ENCODE measurements at regions not wholly inside any gene's neighbourhood (a gene's known extent, or its start where the extent isn't known, plus 50 kb on each side); places are given as distances from the start of the nearest gene placed in this dataset.

DNA sequence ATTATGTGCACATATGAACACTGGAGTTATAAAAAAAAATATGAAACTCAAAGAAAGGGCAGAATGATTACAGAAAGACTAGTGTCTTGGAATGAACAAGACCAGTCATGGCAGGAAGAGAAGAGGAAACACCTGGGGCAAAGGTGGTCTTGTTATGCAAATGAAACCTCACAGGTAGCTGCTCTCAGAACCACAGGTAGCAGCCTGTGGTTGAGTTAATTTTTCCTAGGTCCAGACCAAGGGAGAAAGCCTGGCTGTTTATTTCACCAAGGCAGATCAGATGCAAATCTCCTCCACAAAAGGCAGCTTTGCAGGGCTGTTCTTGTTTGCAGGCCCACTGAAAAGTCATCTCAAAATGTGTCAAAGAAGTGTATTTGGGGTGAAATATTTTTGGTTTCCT lies 785.8 kb downstream of the RNF144A start:
- H3K27me3 Mint-ChIP-seq, result no peaks in the 10 kb centered on the region
- H3K4me1 Mint-ChIP-seq (ENCODE audit: unreplicated experiment), result peaks cover 30% of the 10 kb centered on the region
- no peaks in the 10 kb centered on the region for H3K9me3 Mint-ChIP-seq
- no peak for DNase-seq (ENCODE audit: extremely low spot score, unreplicated experiment)
- no peaks in the 10 kb centered on the region for H3K36me3 Mint-ChIP-seq
- no peak overlapping the region for H3K27ac Mint-ChIP-seq
- TF ChIP-seq, protein P1, sequence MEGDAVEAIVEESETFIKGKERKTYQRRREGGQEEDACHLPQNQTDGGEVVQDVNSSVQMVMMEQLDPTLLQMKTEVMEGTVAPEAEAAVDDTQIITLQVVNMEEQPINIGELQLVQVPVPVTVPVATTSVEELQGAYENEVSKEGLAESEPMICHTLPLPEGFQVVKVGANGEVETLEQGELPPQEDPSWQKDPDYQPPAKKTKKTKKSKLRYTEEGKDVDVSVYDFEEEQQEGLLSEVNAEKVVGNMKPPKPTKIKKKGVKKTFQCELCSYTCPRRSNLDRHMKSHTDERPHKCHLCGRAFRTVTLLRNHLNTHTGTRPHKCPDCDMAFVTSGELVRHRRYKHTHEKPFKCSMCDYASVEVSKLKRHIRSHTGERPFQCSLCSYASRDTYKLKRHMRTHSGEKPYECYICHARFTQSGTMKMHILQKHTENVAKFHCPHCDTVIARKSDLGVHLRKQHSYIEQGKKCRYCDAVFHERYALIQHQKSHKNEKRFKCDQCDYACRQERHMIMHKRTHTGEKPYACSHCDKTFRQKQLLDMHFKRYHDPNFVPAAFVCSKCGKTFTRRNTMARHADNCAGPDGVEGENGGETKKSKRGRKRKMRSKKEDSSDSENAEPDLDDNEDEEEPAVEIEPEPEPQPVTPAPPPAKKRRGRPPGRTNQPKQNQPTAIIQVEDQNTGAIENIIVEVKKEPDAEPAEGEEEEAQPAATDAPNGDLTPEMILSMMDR (conservative IDR thresholded peaks at IDR 0.05), result no peak
- H3K4me3 Mint-ChIP-seq, result no peak overlapping the region

DNA sequence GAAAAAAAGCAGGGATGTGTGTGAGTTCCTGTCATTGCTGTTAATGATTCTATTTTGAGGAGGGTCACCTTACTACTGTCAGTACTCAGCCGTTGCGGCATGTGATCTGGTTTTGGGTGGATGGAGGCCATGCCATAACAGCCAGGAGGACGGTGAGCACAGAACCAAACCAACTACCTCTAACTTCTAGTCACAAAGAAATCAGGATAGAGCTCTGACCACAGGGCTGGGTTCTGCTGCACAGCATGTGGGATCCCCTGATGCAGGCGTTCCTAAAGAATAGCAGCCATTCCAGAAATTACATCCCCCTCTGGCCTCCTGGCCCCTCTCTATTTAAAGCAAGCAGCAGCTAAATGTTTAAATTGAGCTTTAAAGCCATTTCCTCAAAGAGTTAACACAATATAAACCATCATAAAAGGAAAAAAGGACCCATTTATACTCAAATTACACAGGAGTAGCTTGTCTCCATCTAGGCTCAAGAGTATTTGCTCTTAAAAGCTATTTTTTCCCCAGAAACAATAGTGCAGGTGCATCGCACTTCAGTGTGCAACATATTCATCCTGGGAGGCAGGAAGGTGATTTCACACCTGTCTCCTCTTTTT lies 786.4 kb downstream of the RNF144A start:
- DNase-seq (ENCODE audit: extremely low spot score, unreplicated experiment), result no peak
- Mint-ChIP-seq H3K27me3 (no peaks in the 10 kb centered on the region), H3K9me3 (no peaks in the 10 kb centered on the region), H3K4me3 (no peak overlapping the region), H3K27ac (no peak overlapping the region), H3K36me3 (no peaks in the 10 kb centered on the region), H3K4me1 (ENCODE audit: unreplicated experiment) (peaks cover 30% of the 10 kb centered on the region)
- TF ChIP-seq, protein P1 (conservative IDR thresholded peaks at IDR 0.05), result no peak

DNA sequence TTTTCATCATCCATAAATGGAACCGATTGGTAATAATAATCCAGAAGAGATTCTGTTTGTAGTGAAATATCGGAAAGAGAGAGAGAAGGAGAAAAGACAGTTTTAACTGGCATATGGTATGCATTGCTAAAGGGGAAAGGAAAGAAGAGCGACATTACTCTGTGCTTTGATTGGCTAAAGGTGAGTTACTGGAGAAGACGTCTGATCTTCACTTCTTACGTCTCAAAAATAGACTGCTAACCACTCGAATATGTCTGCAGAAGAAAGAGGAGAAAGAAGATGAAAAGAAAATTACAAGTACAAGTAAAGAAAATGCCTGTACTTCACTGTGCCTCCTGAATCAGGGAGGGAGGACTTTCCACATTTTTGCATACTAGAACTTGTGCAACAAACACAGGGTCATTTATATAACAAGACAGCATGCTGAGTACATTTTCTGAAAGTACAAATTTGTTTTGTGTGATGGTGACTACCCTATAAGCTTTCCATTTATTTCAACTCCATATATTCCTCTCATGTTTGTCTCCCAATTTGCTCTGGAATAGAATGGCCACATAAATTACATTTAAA lies 787.2 kb downstream of the RNF144A start:
- no peak overlapping the region for H3K4me3 Mint-ChIP-seq
- H3K9me3 Mint-ChIP-seq, result no peaks in the 10 kb centered on the region
- peaks cover 30% of the 10 kb centered on the region for H3K4me1 Mint-ChIP-seq (ENCODE audit: unreplicated experiment)
- no peaks in the 10 kb centered on the region for H3K36me3 Mint-ChIP-seq
- DNase-seq (ENCODE audit: extremely low spot score, unreplicated experiment), result no peak
- H3K27ac Mint-ChIP-seq, result no peak overlapping the region
- H3K27me3 Mint-ChIP-seq, result no peaks in the 10 kb centered on the region
- TF ChIP-seq, protein P1 (conservative IDR thresholded peaks at IDR 0.05), result peak; percentile 32

DNA sequence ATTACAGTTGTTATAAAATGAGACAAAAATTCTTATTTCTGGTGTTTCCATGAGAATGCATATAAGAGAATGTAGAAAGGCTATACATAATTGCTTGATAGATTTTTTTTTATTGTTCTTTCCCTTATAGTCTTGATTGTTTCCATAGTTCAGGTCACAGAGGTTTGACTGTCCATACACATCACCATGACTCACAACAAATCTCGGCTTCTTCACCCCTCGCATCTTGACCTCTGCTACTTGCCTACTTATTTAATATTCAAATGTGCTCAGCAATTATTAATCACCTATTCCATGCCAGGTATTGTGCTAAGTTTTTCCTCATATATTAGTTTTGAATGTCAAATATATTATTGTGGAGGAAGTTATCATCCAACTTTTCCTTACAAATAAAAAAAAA lies 789.6 kb downstream of the RNF144A start:
- Mint-ChIP-seq H3K9me3 (no peaks in the 10 kb centered on the region), H3K36me3 (no peaks in the 10 kb centered on the region), H3K4me1 (ENCODE audit: unreplicated experiment) (peaks cover 27% of the 10 kb centered on the region), H3K4me3 (no peak overlapping the region), H3K27me3 (no peaks in the 10 kb centered on the region), H3K27ac (no peak overlapping the region)
- no peak for DNase-seq (ENCODE audit: extremely low spot score, unreplicated experiment)
- TF ChIP-seq, protein P1 (conservative IDR thresholded peaks at IDR 0.05), result no peak

DNA sequence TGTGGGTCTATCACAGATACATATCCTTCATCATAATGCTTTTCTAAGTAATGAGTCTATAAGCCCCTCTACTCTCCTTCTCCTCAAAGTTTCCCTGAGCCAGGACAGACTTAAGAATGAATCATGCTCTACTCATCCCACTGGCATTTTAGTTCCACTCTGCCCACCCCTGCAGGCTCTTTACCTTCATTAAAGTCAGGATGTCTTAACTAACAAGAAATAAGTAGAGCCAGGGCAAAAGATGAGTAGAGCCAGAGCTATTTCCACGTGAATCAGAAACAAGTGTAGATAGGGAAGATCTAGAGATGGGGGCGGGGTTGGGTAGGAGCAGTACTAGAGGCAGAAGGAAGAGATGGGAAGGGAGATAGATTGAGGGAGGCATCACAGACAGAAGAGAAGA lies 790.5 kb downstream of the RNF144A start:
- no peaks in the 10 kb centered on the region for H3K36me3 Mint-ChIP-seq
- peaks cover 18% of the 10 kb centered on the region for H3K4me1 Mint-ChIP-seq (ENCODE audit: unreplicated experiment)
- no peak overlapping the region for H3K27ac Mint-ChIP-seq
- no peak for DNase-seq (ENCODE audit: extremely low spot score, unreplicated experiment)
- TF ChIP-seq, protein P1 (conservative IDR thresholded peaks at IDR 0.05), result no peak
- H3K27me3 Mint-ChIP-seq, result no peaks in the 10 kb centered on the region
- H3K9me3 Mint-ChIP-seq, result no peaks in the 10 kb centered on the region
- H3K4me3 Mint-ChIP-seq, result no peak overlapping the region

Data from type B pancreatic cell (in vitro differentiated cells).